DND-41 (cell line): ENCODE measurements at regions not wholly inside any gene's neighbourhood (a gene's known extent, or its start where the extent isn't known, plus 50 kb on each side); places are given as distances from the start of the nearest gene placed in this dataset.

Experiments
- ATAC-seq: fragments of 200-7000 bp; cut with Tn5 transposase; 3 replicates; pipeline ENCODE4 v1.9.1; 2021; ENCODE audit warnings: low read depth; ENCODE audit not compliant: insufficient read depth
- DNase-seq: peaks from one replicate; pipeline ENCODE4 v3.0.0-alpha.2; 2020
- H2AFZ ChIP-seq: 2 replicates; pipeline ENCODE4 v1.6.0; 2012; ENCODE audit warnings: low read depth, low read length
- H3K27ac ChIP-seq: 2 replicates; pipeline ENCODE4 v1.5.1; 2012; ENCODE audit warnings: low read length, inconsistent platforms
- H3K27me3 ChIP-seq: fragments of 200-600 bp; sonication (generic); 2 replicates; pipeline ENCODE4 v1.6.0; 2012; ENCODE audit warnings: low read length, mild to moderate bottlenecking, inconsistent platforms; ENCODE audit not compliant: insufficient read depth, poor library complexity
- H3K36me3 ChIP-seq: 2 replicates; pipeline ENCODE4 v1.5.1; 2012; ENCODE audit warnings: low read length, inconsistent platforms; ENCODE audit not compliant: insufficient read depth
- H3K4me1 ChIP-seq: 2 replicates; pipeline ENCODE4 v1.5.1; 2012; ENCODE audit warnings: mild to moderate bottlenecking, low read length; ENCODE audit not compliant: insufficient read depth
- H3K4me2 ChIP-seq: 2 replicates; pipeline ENCODE4 v1.6.0; 2012; ENCODE audit warnings: mild to moderate bottlenecking, moderate library complexity, low read length, inconsistent platforms; ENCODE audit not compliant: insufficient read depth
- H3K4me3 ChIP-seq, 2 experiments: fragments of 200-600 bp in 1 of 2; shearing (Covaris generic) in 1 of 2; 2 replicates each; pipeline ENCODE4 v1.5.1; 2012 to 2016; ENCODE audit warnings: inconsistent platforms in 2 of 2, low read length in 2 of 2, mild to moderate bottlenecking in 2 of 2, low read depth in 1 of 2, moderate library complexity in 1 of 2
- H3K79me2 ChIP-seq: 2 replicates; pipeline ENCODE4 v1.6.0; 2012; ENCODE audit warnings: low read length, inconsistent platforms; ENCODE audit not compliant: insufficient read depth
- H3K9ac ChIP-seq: 2 replicates; pipeline ENCODE4 v1.6.0; 2012; ENCODE audit warnings: low read depth, mild to moderate bottlenecking, inconsistent platforms, low read length, moderate library complexity
- H3K9me3 ChIP-seq: 2 replicates; pipeline ENCODE4 v1.5.1; 2012; ENCODE audit warnings: low read length, moderate library complexity, mild to moderate bottlenecking, inconsistent platforms; ENCODE audit not compliant: insufficient read depth, severe bottlenecking
- H4K20me1 ChIP-seq: 2 replicates; pipeline ENCODE4 v1.6.0; 2012; ENCODE audit warnings: low read length; ENCODE audit not compliant: insufficient read depth
- CTCF ChIP-seq: IDR thresholded peaks from 2 replicates; pipeline ENCODE4 v1.5.1; 2012; ENCODE audit warnings: borderline replicate concordance, low read length, moderate library complexity, mild to moderate bottlenecking; ENCODE audit not compliant: poor library complexity, severe bottlenecking; ENCODE audit errors: extremely low read depth
- EZH2 ChIP-seq: IDR thresholded peaks from 3 replicates; pipeline ENCODE4 v1.6.1; 2012; ENCODE audit warnings: borderline replicate concordance, low read depth, mild to moderate bottlenecking, moderate library complexity, low read length, inconsistent platforms; ENCODE audit not compliant: severe bottlenecking

GRCh38 chr9:80072451-80072850 is 500.7 kb downstream of the TLE4 start:
- Histone ChIP-seq H4K20me1 (no peaks in the 10 kb centered on the region), H2AFZ (no peak overlapping the region), H3K27me3 (no peaks in the 10 kb centered on the region), H3K4me2 (no peak overlapping the region), H3K9ac (no peak overlapping the region), H3K4me1 (no peaks in the 10 kb centered on the region), H3K9me3 (no peaks in the 10 kb centered on the region), H3K27ac (no peak overlapping the region), H3K79me2 (no peaks in the 10 kb centered on the region), H3K4me3 (no peak overlapping the region), H3K36me3 (no peaks in the 10 kb centered on the region)
- TF ChIP-seq CTCF = no peak
- TF ChIP-seq EZH2 = no peak
- no peak for ATAC-seq
- no peak for DNase-seq

- no peak overlapping the region for H3K4me2 ChIP-seq
- no peak overlapping the region for H3K4me3 ChIP-seq
- ATAC-seq (no peak), DNase-seq (no peak)
- TF ChIP-seq CTCF = no peak
- no peak for TF ChIP-seq EZH2
- H4K20me1 ChIP-seq = no peaks in the 10 kb centered on the region
- H3K79me2 ChIP-seq = no peaks in the 10 kb centered on the region
- H3K9me3 ChIP-seq = no peaks in the 10 kb centered on the region
- no peaks in the 10 kb centered on the region for H3K36me3 ChIP-seq
- no peaks in the 10 kb centered on the region for H3K27me3 ChIP-seq
- no peaks in the 10 kb centered on the region for H3K4me1 ChIP-seq
- no peak overlapping the region for H2AFZ ChIP-seq
- H3K27ac ChIP-seq = no peak overlapping the region
- H3K9ac ChIP-seq = no peak overlapping the region
Measured at GRCh38 chr9:80070071-80070742, 498.4 kb downstream of the TLE4 start.

GRCh38 chr9:80066931-80067330 is 495.2 kb downstream of the TLE4 start:
- H3K79me2 ChIP-seq = no peaks in the 10 kb centered on the region
- no peaks in the 10 kb centered on the region for H4K20me1 ChIP-seq
- ATAC-seq = no peak
- H3K4me3 ChIP-seq = no peak overlapping the region
- no peak overlapping the region for H2AFZ ChIP-seq
- TF ChIP-seq EZH2 = no peak
- TF ChIP-seq CTCF = no peak
- no peak overlapping the region for H3K9ac ChIP-seq
- H3K27ac ChIP-seq = no peak overlapping the region
- no peaks in the 10 kb centered on the region for H3K27me3 ChIP-seq
- H3K9me3 ChIP-seq = no peaks in the 10 kb centered on the region
- no peak for DNase-seq
- no peak overlapping the region for H3K4me2 ChIP-seq
- H3K4me1 ChIP-seq = no peaks in the 10 kb centered on the region
- H3K36me3 ChIP-seq = no peaks in the 10 kb centered on the region

DNA sequence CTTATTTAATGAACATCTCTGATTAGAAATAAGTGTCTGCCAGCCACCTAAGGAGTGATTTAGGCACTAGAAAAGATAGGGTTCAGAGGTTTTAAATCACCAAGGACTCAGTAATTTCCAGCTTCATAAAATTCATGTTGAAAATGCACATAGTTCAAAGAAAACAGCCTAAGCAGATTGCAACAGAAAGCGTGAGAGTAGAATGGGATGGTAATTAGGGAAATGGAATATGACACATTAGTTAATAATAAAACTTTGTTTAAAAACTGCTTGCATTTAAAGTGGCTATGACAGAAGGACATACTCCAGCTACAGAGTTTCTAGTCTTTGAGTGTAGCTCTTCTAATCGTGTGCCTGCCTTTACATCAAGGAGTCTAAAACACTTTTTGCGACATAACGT is 490.8 kb downstream of the TLE4 start:
- Histone ChIP-seq H3K9me3 (no peaks in the 10 kb centered on the region), H3K27me3 (no peaks in the 10 kb centered on the region), H2AFZ (no peak overlapping the region), H4K20me1 (no peaks in the 10 kb centered on the region), H3K4me3 (no peak overlapping the region), H3K79me2 (no peaks in the 10 kb centered on the region), H3K36me3 (no peaks in the 10 kb centered on the region), H3K9ac (no peak overlapping the region), H3K4me2 (no peak overlapping the region), H3K4me1 (no peaks in the 10 kb centered on the region), H3K27ac (no peak overlapping the region)
- no peak for ATAC-seq
- DNase-seq = no peak
- TF ChIP-seq EZH2 (no peak), CTCF (no peak)
